Esophagus muscularis mucosa (tissue), 4 donors: ENCODE measurements at regions not wholly inside any gene's neighbourhood (a gene's known extent, or its start where the extent isn't known, plus 50 kb on each side); places are given as distances from the start of the nearest gene placed in this dataset.

ENCODE experiments used
- DNase-seq: peaks from one replicate; pipeline ENCODE4 v3.0.0-alpha.2; 2017; ENCODE audit errors: extremely low spot score
- H3K27ac ChIP-seq, 4 donors: fragments of 200-600 bp; sonication (generic); replicated peaks in 1 of 4; 1 replicate in 3 of 4; 2 replicates in 1 of 4; pipeline ENCODE4 v1.5.1; 2016 to 2019; ENCODE audit warnings: mild to moderate bottlenecking in 1 of 4
- H3K27me3 ChIP-seq, 4 donors: fragments of 200-600 bp; sonication (generic); one replicate each; pipeline versions ENCODE4 v1.5.1 to v1.6.0; 2016 to 2019
- H3K36me3 ChIP-seq, 4 donors: fragments of 200-600 bp; sonication (generic); one replicate each; pipeline ENCODE4 v1.5.1; 2016 to 2019
- H3K4me1 ChIP-seq, 4 donors: fragments of 200-600 bp; sonication (generic); one replicate each; pipeline ENCODE4 v1.5.1; 2016 to 2019
- H3K4me3 ChIP-seq, 4 donors: fragments of 200-600 bp; sonication (generic); 1 replicate in 2 of 4; 2 replicates in 2 of 4; pipeline ENCODE4 v1.5.1; 2016 to 2019; ENCODE audit warnings: mild to moderate bottlenecking in 4 of 4, moderate library complexity in 1 of 4
- H3K9me3 ChIP-seq, 4 donors: fragments of 200-600 bp; sonication (generic); 1 replicate in 3 of 4; 2 replicates in 1 of 4; pipeline ENCODE4 v1.5.1; 2016 to 2019
- EP300 ChIP-seq: sonication (generic); formaldehyde crosslinking; IDR thresholded peaks from one replicate; pipeline ENCODE4 v1.6.1; 2017; ENCODE audit warnings: antibody characterized with exemption
- POLR2A ChIP-seq: fragments of 450-650 bp; IDR thresholded peaks from one replicate; pipeline ENCODE4 v1.6.1; 2017; ENCODE audit warnings: antibody characterized with exemption, moderate library complexity, mild to moderate bottlenecking, low read depth
- POLR2AphosphoS5 ChIP-seq, 2 donors: sonication (generic); formaldehyde crosslinking; IDR thresholded peaks; one replicate each; pipeline ENCODE4 v1.6.1; 2017; ENCODE audit warnings: antibody characterized with exemption in 2 of 2
- WGBS: methylation state at CpG from one replicate; pipeline ENCODE4 v1.1.5; 2018; 5-methylcytosine and 5-hydroxymethylcytosine counted together
- intact Hi-C: fragments of 100-400 bp; cut with DNase I; formaldehyde crosslinking; loops from one replicate; pipeline ENCODE4 v1.15.1; 2023
- TF ChIP-seq, protein P1 (sequence below), 3 experiments: fragments of 200-600 bp in 2 of 3; fragments of 450-650 bp in 1 of 3; sonication (generic) in 2 of 3; IDR thresholded peaks; one replicate each; pipeline ENCODE4 v1.5.1; 2017 to 2019; ENCODE audit warnings: antibody characterized with exemption in 3 of 3, mild to moderate bottlenecking in 2 of 3, moderate library complexity in 1 of 3

DNA sequence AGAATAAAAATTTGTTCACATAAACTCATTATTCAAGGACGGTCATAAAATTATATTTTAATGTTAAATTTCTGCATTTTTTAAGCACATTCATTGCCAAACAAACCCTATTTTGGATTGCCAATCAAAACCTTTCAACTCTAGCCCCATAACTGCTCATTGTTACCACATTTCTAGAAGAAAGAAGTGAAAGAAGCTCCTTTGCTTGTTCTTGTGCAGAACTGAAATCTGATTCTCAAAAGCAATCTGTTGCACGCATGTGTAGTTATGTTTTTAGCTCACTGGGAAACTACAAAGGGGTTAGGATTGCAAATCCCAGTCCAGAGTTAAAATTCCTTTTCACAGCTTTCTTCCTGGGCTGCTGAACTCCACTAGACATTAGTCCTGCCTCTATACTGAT is 109.5 kb upstream of the MIR17HG start:
- TF ChIP-seq POLR2AphosphoS5 (IDR thresholded peaks at IDR 0.05) (no peak), EP300 (no peak), POLR2A (no peak)
- TF ChIP-seq, protein P1, sequence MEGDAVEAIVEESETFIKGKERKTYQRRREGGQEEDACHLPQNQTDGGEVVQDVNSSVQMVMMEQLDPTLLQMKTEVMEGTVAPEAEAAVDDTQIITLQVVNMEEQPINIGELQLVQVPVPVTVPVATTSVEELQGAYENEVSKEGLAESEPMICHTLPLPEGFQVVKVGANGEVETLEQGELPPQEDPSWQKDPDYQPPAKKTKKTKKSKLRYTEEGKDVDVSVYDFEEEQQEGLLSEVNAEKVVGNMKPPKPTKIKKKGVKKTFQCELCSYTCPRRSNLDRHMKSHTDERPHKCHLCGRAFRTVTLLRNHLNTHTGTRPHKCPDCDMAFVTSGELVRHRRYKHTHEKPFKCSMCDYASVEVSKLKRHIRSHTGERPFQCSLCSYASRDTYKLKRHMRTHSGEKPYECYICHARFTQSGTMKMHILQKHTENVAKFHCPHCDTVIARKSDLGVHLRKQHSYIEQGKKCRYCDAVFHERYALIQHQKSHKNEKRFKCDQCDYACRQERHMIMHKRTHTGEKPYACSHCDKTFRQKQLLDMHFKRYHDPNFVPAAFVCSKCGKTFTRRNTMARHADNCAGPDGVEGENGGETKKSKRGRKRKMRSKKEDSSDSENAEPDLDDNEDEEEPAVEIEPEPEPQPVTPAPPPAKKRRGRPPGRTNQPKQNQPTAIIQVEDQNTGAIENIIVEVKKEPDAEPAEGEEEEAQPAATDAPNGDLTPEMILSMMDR (IDR thresholded peaks at IDR 0.05) = no peak
- intact Hi-C loops = no loop called here
- Histone ChIP-seq H3K9me3 (no peaks in the 10 kb centered on the region), H3K4me1 (no peaks in the 10 kb centered on the region), H3K36me3 (no peaks in the 10 kb centered on the region), H3K27me3 (no peaks in the 10 kb centered on the region), H3K27ac (no peak overlapping the region), H3K4me3 (no peak overlapping the region)
- WGBS = 85% methylated on average over 2 of the region's 2 CpGs
- no peak for DNase-seq

- intact Hi-C loops = no loop called here
- DNase-seq = no peak
- H3K9me3 ChIP-seq = no peaks in the 10 kb centered on the region
- H3K4me3 ChIP-seq = no peak overlapping the region
- H3K36me3 ChIP-seq = no peaks in the 10 kb centered on the region
- H3K27ac ChIP-seq = no peak overlapping the region
- WGBS = 93% methylated on average over 1 of the region's 1 CpG
- TF ChIP-seq POLR2A = no peak
- TF ChIP-seq, protein P1 (IDR thresholded peaks at IDR 0.05) = no peak
- no peak for TF ChIP-seq POLR2AphosphoS5 (IDR thresholded peaks at IDR 0.05)
- TF ChIP-seq EP300 = no peak
- H3K27me3 ChIP-seq = no peaks in the 10 kb centered on the region
- no peaks in the 10 kb centered on the region for H3K4me1 ChIP-seq
Observed at GRCh38 chr13:91240341-91240740, 107.1 kb upstream of the MIR17HG start.

- H3K4me1 ChIP-seq = no peaks in the 10 kb centered on the region
- no peaks in the 10 kb centered on the region for H3K27me3 ChIP-seq
- no peaks in the 10 kb centered on the region for H3K36me3 ChIP-seq
- intact Hi-C loops = no loop called here
- TF ChIP-seq EP300 (no peak), POLR2AphosphoS5 (IDR thresholded peaks at IDR 0.05) (no peak), POLR2A (no peak)
- no peak overlapping the region for H3K27ac ChIP-seq
- H3K9me3 ChIP-seq = no peaks in the 10 kb centered on the region
- no peak for DNase-seq
- 76% methylated on average over 2 of the region's 2 CpGs for WGBS
- no peak overlapping the region for H3K4me3 ChIP-seq
Observed at GRCh38 chr13:91241221-91241933, 106.1 kb upstream of the MIR17HG start.

DNA sequence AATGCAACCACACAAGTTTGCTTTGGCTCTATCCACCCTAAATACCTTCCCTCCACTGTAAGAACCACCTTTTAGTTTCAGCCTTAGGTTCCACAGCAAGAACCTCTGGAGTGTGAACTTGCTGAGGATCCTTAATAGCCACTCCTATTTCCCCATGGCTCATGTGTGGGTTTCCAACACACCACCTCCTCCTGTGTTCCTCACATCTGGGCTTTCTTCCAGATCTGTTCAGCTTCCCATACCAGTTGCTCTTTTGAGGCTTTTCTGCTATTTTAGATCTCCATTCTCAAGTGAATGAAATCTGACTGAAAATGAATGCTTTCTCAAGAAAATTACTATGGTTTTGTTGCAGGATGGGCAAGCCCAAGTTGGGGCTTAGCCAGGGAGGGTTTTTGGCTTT is 104.8 kb upstream of the MIR17HG start:
- Histone ChIP-seq H3K27ac (no peak overlapping the region), H3K4me3 (no peak overlapping the region), H3K36me3 (no peaks in the 10 kb centered on the region), H3K4me1 (no peaks in the 10 kb centered on the region), H3K27me3 (no peaks in the 10 kb centered on the region), H3K9me3 (no peaks in the 10 kb centered on the region)
- intact Hi-C loops = no loop called here
- DNase-seq = no peak
- TF ChIP-seq POLR2A (no peak), EP300 (no peak), POLR2AphosphoS5 (IDR thresholded peaks at IDR 0.05) (no peak)
- TF ChIP-seq, protein P1 (IDR thresholded peaks at IDR 0.05) = no peak

GRCh38 chr13:91245288-91245687 is 102.2 kb upstream of the MIR17HG start:
- 81% methylated on average over 2 of the region's 2 CpGs for WGBS

More at GRCh38 chr13:91245288-91245687, 102.2 kb upstream of the MIR17HG start:
- no peaks in the 10 kb centered on the region for H3K36me3 ChIP-seq
- no peak for DNase-seq
- no peak overlapping the region for H3K27ac ChIP-seq
- TF ChIP-seq EP300 = no peak
- TF ChIP-seq, protein P1 (IDR thresholded peaks at IDR 0.05) = no peak
- no peak for TF ChIP-seq POLR2AphosphoS5 (IDR thresholded peaks at IDR 0.05)
- no peaks in the 10 kb centered on the region for H3K9me3 ChIP-seq
- H3K27me3 ChIP-seq = no peaks in the 10 kb centered on the region
- intact Hi-C loops = no loop called here
- no peaks in the 10 kb centered on the region for H3K4me1 ChIP-seq
- no peak overlapping the region for H3K4me3 ChIP-seq
